Calu3 (cell line): ENCODE measurements at regions not wholly inside any gene's neighbourhood (a gene's known extent, or its start where the extent isn't known, plus 50 kb on each side); places are given as distances from the start of the nearest gene placed in this dataset.

Source experiments
- BruUV-seq: library from RNA; stranded (reverse); fragments of 400-500 nt; replicated peaks from 2 replicates; lab custom pipeline; 2021; lab: Mats Ljungman, UMichigan
- CTCF ChIA-PET: fragments of 300-600 bp; sonication (Branson Sonifier 250); formaldehyde crosslinking; loops from one replicate; lab custom pipeline; 2022; ENCODE audit warnings: antibody characterized with exemption; lab: Charles Lee
- DNase-seq: peaks from one replicate; pipeline ENCODE4 v3.0.0; 2022
- H3K27ac Mint-ChIP-seq: one replicate; pipeline ENCODE4 v1.8.0; 2022; ENCODE audit warnings: mixed read lengths; ENCODE audit not compliant: unreplicated experiment
- H3K27me3 Mint-ChIP-seq: one replicate; pipeline ENCODE4 v1.8.0; 2022; ENCODE audit warnings: mixed read lengths; ENCODE audit not compliant: unreplicated experiment
- H3K36me3 Mint-ChIP-seq: one replicate; pipeline ENCODE4 v1.8.0; 2022; ENCODE audit warnings: mild to moderate bottlenecking, moderate library complexity, mixed read lengths; ENCODE audit not compliant: insufficient read depth, unreplicated experiment
- H3K4me1 Mint-ChIP-seq: one replicate; pipeline ENCODE4 v1.8.0; 2022; ENCODE audit warnings: mild to moderate bottlenecking, low read depth, mixed read lengths; ENCODE audit not compliant: unreplicated experiment
- H3K4me3 Mint-ChIP-seq: one replicate; pipeline ENCODE4 v1.8.0; 2022; ENCODE audit warnings: mild to moderate bottlenecking, low read depth, moderate library complexity, mixed read lengths; ENCODE audit not compliant: unreplicated experiment
- H3K9me3 Mint-ChIP-seq: one replicate; pipeline ENCODE4 v1.8.0; 2022; ENCODE audit warnings: low read depth, mixed read lengths; ENCODE audit not compliant: unreplicated experiment
- intact Hi-C: fragments of 100-400 bp; cut with micrococcal nuclease; formaldehyde crosslinking; loops from one replicate; pipeline ENCODE4 v1.10.0; 2022; ENCODE audit not compliant: unreplicated experiment
- TF ChIP-seq, protein P1 (sequence below): fragments of 200-600 bp; IDR thresholded peaks from one replicate; pipeline ENCODE4 v1.8.0; 2022; ENCODE audit warnings: antibody characterized with exemption; ENCODE audit not compliant: unreplicated experiment

DNA sequence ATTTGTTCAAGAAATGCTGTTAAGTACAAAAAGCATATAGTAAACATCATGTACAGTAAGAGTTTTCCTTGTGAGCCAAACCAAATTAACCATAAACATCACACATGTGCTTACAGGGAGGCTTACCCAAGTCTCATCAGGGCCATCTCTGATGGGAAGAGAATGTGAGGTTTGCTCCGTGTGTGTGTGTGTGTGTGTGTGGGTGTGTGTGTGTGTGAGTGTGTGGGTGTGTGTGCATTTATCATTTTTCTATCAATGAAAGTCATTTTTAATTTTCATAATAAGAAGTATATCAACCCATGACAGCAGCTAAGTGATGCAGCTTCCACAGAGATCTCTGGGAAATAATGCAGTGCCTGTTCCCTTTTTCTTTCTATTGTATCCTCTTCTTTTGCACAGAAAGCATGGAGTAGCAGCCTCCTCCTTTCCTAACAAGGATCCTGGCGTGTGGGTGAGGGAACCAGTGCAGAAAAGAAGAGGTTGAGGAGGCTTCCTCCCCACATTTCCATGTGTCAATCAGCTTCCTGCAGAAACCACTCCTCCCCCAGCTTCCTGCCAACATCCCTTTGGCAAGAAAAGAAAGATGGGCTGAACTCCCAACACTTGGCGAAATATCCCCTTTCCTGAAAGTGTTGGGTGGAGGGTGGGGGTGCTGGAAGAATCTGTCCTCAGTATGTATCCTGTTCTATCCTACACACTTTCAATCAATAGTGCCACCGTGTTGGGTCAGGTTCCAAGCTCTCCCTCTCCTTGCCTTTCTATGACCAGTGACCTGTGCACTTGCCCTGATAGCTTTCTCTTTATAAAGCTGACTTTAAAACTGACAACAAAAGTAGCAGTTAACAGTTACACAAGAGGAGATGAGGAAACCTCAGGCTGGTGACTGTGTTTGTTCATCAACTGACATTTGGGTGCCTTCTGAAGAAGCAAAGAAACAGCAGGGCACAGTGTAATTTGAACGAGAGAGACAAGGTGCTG lies 251.8 kb upstream of the CITED2 start:
- DNase-seq, result no peak
- Mint-ChIP-seq H3K36me3 (no peaks in the 10 kb centered on the region), H3K4me3 (no peak overlapping the region), H3K27ac (no peak overlapping the region), H3K4me1 (no peaks in the 10 kb centered on the region), H3K9me3 (no peaks in the 10 kb centered on the region), H3K27me3 (no peaks in the 10 kb centered on the region)
- intact Hi-C loops, result no loop called here
- BruUV-seq, result no TSS peak
- TF ChIP-seq, protein P1, sequence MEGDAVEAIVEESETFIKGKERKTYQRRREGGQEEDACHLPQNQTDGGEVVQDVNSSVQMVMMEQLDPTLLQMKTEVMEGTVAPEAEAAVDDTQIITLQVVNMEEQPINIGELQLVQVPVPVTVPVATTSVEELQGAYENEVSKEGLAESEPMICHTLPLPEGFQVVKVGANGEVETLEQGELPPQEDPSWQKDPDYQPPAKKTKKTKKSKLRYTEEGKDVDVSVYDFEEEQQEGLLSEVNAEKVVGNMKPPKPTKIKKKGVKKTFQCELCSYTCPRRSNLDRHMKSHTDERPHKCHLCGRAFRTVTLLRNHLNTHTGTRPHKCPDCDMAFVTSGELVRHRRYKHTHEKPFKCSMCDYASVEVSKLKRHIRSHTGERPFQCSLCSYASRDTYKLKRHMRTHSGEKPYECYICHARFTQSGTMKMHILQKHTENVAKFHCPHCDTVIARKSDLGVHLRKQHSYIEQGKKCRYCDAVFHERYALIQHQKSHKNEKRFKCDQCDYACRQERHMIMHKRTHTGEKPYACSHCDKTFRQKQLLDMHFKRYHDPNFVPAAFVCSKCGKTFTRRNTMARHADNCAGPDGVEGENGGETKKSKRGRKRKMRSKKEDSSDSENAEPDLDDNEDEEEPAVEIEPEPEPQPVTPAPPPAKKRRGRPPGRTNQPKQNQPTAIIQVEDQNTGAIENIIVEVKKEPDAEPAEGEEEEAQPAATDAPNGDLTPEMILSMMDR, result no peak
- CTCF ChIA-PET, result no interaction called here

DNA sequence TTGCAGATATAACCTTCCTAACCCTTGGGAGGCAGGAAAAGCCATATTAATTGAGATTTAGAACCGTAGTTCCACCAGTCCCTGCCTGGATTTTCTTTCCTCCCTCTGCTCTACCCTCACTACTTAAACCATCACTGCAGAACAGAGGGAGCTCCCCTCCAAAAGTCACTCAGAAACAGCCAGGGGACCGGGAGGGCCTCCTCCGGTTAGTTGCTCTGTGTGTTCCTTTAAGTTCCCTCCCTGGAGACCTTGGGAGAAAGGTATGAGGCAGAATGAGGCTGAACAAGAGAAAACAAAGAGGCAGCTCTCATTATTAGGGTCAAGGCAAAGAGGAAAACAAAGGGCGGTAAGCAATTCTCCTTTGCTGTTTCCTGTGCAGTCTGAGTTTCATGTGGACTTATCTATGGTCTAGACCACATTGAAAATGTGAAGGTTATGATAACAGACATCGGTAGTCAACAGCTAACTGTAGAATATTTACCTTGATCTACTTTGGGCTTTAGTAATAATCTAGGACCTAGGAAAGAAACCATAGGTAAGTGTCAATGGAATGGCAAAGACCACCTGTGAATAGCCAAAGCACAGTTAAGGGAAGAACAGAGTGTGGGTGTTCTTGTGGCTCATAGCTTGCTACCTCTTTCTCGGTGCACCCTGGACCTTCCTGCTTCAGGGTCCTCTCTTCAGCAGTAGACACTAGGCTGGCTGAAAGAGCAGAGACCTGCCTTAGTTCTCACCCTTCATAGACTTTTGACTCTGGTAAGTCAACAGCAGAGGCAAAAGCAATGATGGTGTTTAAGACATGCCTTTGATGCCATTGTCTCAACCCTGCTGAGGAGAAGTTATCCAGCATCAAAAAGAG lies 250.9 kb upstream of the CITED2 start:
- Mint-ChIP-seq H3K4me3 (no peak overlapping the region), H3K27ac (no peak overlapping the region), H3K4me1 (no peaks in the 10 kb centered on the region), H3K36me3 (no peaks in the 10 kb centered on the region), H3K9me3 (no peaks in the 10 kb centered on the region), H3K27me3 (no peaks in the 10 kb centered on the region)
- TF ChIP-seq, protein P1, result no peak
- no peak for DNase-seq
- intact Hi-C loops, result no loop called here
- CTCF ChIA-PET, result no interaction called here
- BruUV-seq, result no TSS peak

DNA sequence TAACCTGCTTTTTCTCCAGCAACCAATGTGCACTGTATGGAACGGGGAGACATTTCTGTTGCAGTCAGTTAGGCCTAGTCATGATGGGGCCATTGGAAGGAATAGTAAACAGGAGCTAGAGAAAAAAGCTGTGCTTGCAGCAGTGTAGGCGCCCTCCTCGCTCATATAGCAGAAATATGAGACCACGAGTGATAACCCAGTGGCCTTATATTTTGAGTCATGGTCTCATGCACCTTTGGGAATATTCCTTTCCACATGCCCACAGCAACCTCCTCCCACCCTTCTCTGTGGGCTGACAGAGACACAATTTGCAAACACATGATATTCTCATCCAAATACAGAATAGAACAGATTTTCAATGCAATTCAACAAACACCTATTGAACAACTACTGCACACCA lies 248.9 kb upstream of the CITED2 start:
- DNase-seq, result no peak
- CTCF ChIA-PET, result no interaction called here
- Mint-ChIP-seq H3K27ac (no peak overlapping the region), H3K4me1 (no peaks in the 10 kb centered on the region), H3K4me3 (no peak overlapping the region), H3K27me3 (no peaks in the 10 kb centered on the region), H3K9me3 (no peaks in the 10 kb centered on the region), H3K36me3 (no peaks in the 10 kb centered on the region)
- TF ChIP-seq, protein P1, result no peak
- no TSS peak for BruUV-seq
- intact Hi-C loops, result no loop called here

DNA sequence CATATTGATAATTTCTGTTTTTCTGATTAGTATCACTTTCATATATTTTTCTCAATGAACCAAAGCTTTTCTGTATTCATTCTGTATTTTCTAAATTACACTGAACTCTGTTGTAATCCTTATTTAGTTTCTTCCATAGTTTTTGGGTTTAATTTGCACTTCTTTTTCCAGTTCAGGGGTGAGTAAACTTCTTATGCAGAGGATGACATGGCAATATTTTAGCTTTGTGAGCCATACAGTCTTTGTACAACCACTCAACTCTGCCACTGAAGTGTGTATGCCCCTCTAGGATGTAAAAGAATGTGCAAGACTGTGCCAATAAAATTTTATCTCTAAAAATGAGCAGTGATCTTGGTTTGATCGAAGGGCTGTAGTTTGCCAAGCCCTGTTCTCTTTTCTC lies 239.0 kb upstream of the CITED2 start:
- no TSS peak for BruUV-seq
- H3K36me3 Mint-ChIP-seq, result no peaks in the 10 kb centered on the region
- DNase-seq, result no peak
- peaks cover 2% of the 10 kb centered on the region for H3K9me3 Mint-ChIP-seq
- TF ChIP-seq, protein P1, result no peak
- no peak overlapping the region for H3K27ac Mint-ChIP-seq
- peaks cover 9% of the 10 kb centered on the region for H3K4me1 Mint-ChIP-seq
- CTCF ChIA-PET, result no interaction called here
- intact Hi-C loops, result no loop called here
- no peak overlapping the region for H3K4me3 Mint-ChIP-seq
- no peaks in the 10 kb centered on the region for H3K27me3 Mint-ChIP-seq
